Spleen (tissue), 7 donors: ENCODE measurements at regions not wholly inside any gene's neighbourhood (a gene's known extent, or its start where the extent isn't known, plus 50 kb on each side); places are given as distances from the start of the nearest gene placed in this dataset.

Source experiments
- POLR2AphosphoS5 ChIP-seq, 3 donors: sonication (generic); formaldehyde crosslinking; IDR thresholded peaks; one replicate each; pipeline ENCODE4 v1.5.1; 2017; ENCODE audit warnings: antibody characterized with exemption in 3 of 3
- TF ChIP-seq, protein P1 (sequence below), 11 experiments: fragments of 200-600 bp in 7 of 11; fragments of 450-650 bp in 4 of 11; sonication (generic) in 4 of 11; IDR thresholded peaks in 8 of 11; conservative IDR thresholded peaks in 3 of 11; 1 replicate in 7 of 11; 2 replicates in 4 of 11; pipeline versions ENCODE4 v1.4.0 to v1.8.0; 2016 to 2021; ENCODE audit warnings: antibody characterized with exemption in 11 of 11, inconsistent platforms in 4 of 11, mild to moderate bottlenecking in 1 of 11
- donor health status: DM: no; HTN: no; CAD: no; lungs with moderate emphysema.
- donor health status: DM: no; HTN: no; CAD: no.
- donor health status: DM: no; HTN: no; CAD: no.

DNA sequence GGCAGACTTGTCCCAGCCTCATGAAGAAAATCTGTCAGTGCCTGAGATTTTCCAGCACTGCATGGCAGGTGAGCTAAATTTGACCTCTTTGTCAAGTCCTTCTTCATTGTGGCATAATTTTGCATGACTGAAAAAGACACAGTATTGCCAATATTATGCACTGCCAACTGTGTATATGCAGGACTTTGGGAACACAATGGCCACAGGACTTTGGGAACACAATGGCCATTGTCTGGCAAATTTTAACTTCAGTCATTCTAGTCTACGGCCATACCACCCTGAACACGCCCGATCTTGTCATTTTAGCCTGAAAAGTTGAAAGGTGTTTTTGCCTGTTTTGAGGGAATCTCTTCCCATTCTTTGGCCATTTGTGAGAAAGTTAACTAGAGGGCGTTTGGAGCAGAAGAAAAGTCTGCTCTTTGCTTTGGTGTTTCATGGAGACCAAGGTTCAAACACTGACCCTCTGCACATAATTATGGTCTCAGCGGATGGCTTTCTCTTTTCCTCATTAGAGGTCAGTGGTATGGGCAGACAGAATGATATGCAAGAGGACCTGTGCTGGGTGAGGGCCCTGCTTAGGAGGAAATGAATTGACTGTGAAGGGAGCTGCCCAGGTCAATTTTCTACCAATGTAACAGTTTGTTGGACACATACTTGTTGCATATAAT, 72.4 kb upstream of the NEK7 start:
- TF ChIP-seq, protein P1, sequence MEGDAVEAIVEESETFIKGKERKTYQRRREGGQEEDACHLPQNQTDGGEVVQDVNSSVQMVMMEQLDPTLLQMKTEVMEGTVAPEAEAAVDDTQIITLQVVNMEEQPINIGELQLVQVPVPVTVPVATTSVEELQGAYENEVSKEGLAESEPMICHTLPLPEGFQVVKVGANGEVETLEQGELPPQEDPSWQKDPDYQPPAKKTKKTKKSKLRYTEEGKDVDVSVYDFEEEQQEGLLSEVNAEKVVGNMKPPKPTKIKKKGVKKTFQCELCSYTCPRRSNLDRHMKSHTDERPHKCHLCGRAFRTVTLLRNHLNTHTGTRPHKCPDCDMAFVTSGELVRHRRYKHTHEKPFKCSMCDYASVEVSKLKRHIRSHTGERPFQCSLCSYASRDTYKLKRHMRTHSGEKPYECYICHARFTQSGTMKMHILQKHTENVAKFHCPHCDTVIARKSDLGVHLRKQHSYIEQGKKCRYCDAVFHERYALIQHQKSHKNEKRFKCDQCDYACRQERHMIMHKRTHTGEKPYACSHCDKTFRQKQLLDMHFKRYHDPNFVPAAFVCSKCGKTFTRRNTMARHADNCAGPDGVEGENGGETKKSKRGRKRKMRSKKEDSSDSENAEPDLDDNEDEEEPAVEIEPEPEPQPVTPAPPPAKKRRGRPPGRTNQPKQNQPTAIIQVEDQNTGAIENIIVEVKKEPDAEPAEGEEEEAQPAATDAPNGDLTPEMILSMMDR (IDR thresholded peaks at IDR 0.05 in 8 of 11, conservative IDR thresholded peaks at IDR 0.05 in 3 of 11): no peak
- TF ChIP-seq POLR2AphosphoS5 (IDR thresholded peaks at IDR 0.05): no peak
